HCT116 (cell line): ENCODE measurements at regions not wholly inside any gene's neighbourhood (a gene's known extent, or its start where the extent isn't known, plus 50 kb on each side); places are given as distances from the start of the nearest gene placed in this dataset.

Experiments
- ATAC-seq: fragments of 200-7000 bp; cut with Tn5 transposase; 2 replicates; pipeline ENCODE4 v1.9.1; 2020; ENCODE audit warnings: mild to moderate bottlenecking, moderate library complexity
- BruUV-seq: library from RNA; stranded (reverse); fragments of 400-500 nt; replicated peaks from 2 replicates; lab custom pipeline; 2021; lab: Mats Ljungman, UMichigan
- CTCF ChIA-PET: fragments of 300-600 bp; sonication (Branson Sonifier 250); formaldehyde crosslinking; loops from one replicate; lab custom pipeline; 2021; ENCODE audit warnings: antibody characterized with exemption; lab: Charles Lee
- POLR2A ChIA-PET: fragments of 300-600, 350-600 bp; sonication (Branson Sonifier 250); formaldehyde crosslinking; loops from one replicate; lab custom pipeline; 2021; ENCODE audit warnings: antibody characterized with exemption; lab: Charles Lee
- RAD21 ChIA-PET, 2 experiments: fragments of 300-600 bp; sonication (Branson Sonifier 250); formaldehyde crosslinking; loops; one replicate each; lab custom pipeline; 2023; ENCODE audit warnings: low total read pairs in 2 of 2; ENCODE audit not compliant: uncharacterized antibody in 2 of 2, unreplicated experiment in 2 of 2, low non-redundant PET in 1 of 2; lab: Charles Lee
- DNase-seq: peaks from one replicate; pipeline ENCODE4 v3.0.0-alpha.2; 2010; ENCODE audit warnings: low read depth, low spot score
- H2AFZ ChIP-seq: fragments of 200-600 bp; shearing (Covaris generic), sonication (generic); 2 replicates; pipeline ENCODE4 v1.6.1; 2017; ENCODE audit warnings: low read depth, mixed run types, mixed read lengths, antibody characterized with exemption, low read length; ENCODE audit not compliant: poor library complexity, severe bottlenecking
- H3K27ac ChIP-seq: 2 replicates; pipeline ENCODE4 v1.5.1; 2012; ENCODE audit warnings: low read depth, low read length
- H3K27me3 ChIP-seq: fragments of 200-600 bp; sonication (generic); 2 replicates; pipeline ENCODE4 v1.6.1; 2016; ENCODE audit warnings: mixed run types, low read length, mixed read lengths; ENCODE audit not compliant: insufficient read depth
- H3K36me3 ChIP-seq, 2 experiments: fragments of 200-500 bp in 1 of 2; fragments of 200-600 bp in 1 of 2; sonication (Bioruptor generic) in 1 of 2; sonication (generic) in 1 of 2; 2 replicates each; pipeline versions ENCODE4 v1.5.1 to v1.6.1; 2014 to 2016; ENCODE audit warnings: low read length in 2 of 2, inconsistent platforms in 1 of 2, mixed read lengths in 1 of 2, mixed run types in 1 of 2; ENCODE audit not compliant: insufficient read depth in 2 of 2, control insufficient read depth in 1 of 2
- H3K4me1 ChIP-seq, 2 experiments: fragments of 200-600 bp in 1 of 2; sonication (generic) in 1 of 2; 2 replicates each; pipeline versions ENCODE4 v1.5.1 to v1.6.1; 2012 to 2017; ENCODE audit warnings: low read length in 2 of 2, inconsistent platforms in 1 of 2, mild to moderate bottlenecking in 1 of 2, mixed read lengths in 1 of 2, mixed run types in 1 of 2, moderate library complexity in 1 of 2; ENCODE audit not compliant: insufficient read depth in 2 of 2, control insufficient read depth in 1 of 2
- H3K4me2 ChIP-seq: fragments of 200-600 bp; sonication (generic); 2 replicates; pipeline ENCODE4 v1.6.1; 2017; ENCODE audit warnings: mixed run types, low read length, mixed read lengths
- H3K4me3 ChIP-seq, 2 experiments: fragments of 200-600 bp in 1 of 2; sonication (generic) in 1 of 2; replicated peaks in 1 of 2; 2 replicates each; pipeline ENCODE4 v1.5.1; 2011 to 2016; ENCODE audit warnings: low read length in 2 of 2, control low read depth in 1 of 2, low read depth in 1 of 2, mild to moderate bottlenecking in 1 of 2, mixed read lengths in 1 of 2, mixed run types in 1 of 2
- H3K79me2 ChIP-seq: fragments of 200-600 bp; sonication (generic); 2 replicates; pipeline ENCODE4 v1.6.1; 2017; ENCODE audit warnings: mild to moderate bottlenecking, mixed run types, low read length, moderate library complexity, mixed read lengths; ENCODE audit not compliant: insufficient read depth
- H3K9ac ChIP-seq: fragments of 200-600 bp; sonication (generic); 2 replicates; pipeline ENCODE4 v1.6.1; 2016; ENCODE audit warnings: low read length, mixed read lengths
- H3K9me2 ChIP-seq: fragments of 200-600 bp; sonication (generic), shearing (Covaris generic); 2 replicates; pipeline ENCODE4 v1.6.1; 2017; ENCODE audit warnings: mixed run types, mild to moderate bottlenecking, moderate library complexity; ENCODE audit not compliant: insufficient read depth
- H3K9me3 ChIP-seq, 2 experiments: fragments of 200-500 bp in 1 of 2; fragments of 200-600 bp in 1 of 2; sonication (Bioruptor generic) in 1 of 2; sonication (generic) in 1 of 2; 2 replicates each; pipeline ENCODE4 v1.6.1; 2014 to 2017; ENCODE audit warnings: low read length in 2 of 2, mixed read lengths in 2 of 2, inconsistent platforms in 1 of 2, low read depth in 1 of 2, mild to moderate bottlenecking in 1 of 2, mixed run types in 1 of 2, moderate library complexity in 1 of 2; ENCODE audit not compliant: control insufficient read depth in 1 of 2, insufficient read depth in 1 of 2
- H4K20me1 ChIP-seq: fragments of 200-600 bp; sonication (generic), shearing (Covaris generic); 2 replicates; pipeline ENCODE4 v1.6.1; 2017; ENCODE audit warnings: mixed run types, mild to moderate bottlenecking, moderate library complexity; ENCODE audit not compliant: insufficient read depth
- ATF3 ChIP-seq: IDR thresholded peaks from 2 replicates; pipeline ENCODE4 v1.6.1; 2012
- CBX3 ChIP-seq: IDR thresholded peaks from 2 replicates; pipeline ENCODE4 v1.6.1; 2012; ENCODE audit warnings: low read depth
- CEBPB ChIP-seq: IDR thresholded peaks from 2 replicates; pipeline ENCODE4 v1.6.1; 2012; ENCODE audit warnings: low read depth
- CTCF ChIP-seq, 3 experiments: fragments of 200-600 bp in 1 of 3; sonication (generic) in 1 of 3; IDR thresholded peaks in 2 of 3; conservative IDR thresholded peaks in 1 of 3; 2 replicates each; pipeline ENCODE4 v1.5.1; 2012 to 2017; ENCODE audit warnings: low read depth in 2 of 3, low read length in 2 of 3, antibody characterized with exemption in 1 of 3, borderline replicate concordance in 1 of 3, control low read depth in 1 of 3, mild to moderate bottlenecking in 1 of 3, mixed read lengths in 1 of 3, mixed run types in 1 of 3, moderate library complexity in 1 of 3; ENCODE audit not compliant: insufficient read depth in 1 of 3
- EGR1 ChIP-seq: IDR thresholded peaks from 2 replicates; pipeline ENCODE4 v1.6.1; 2012; ENCODE audit warnings: low read depth
- ELF1 ChIP-seq: IDR thresholded peaks from 2 replicates; pipeline ENCODE4 v1.6.1; 2012; ENCODE audit warnings: low read depth, borderline replicate concordance
- EZH2phosphoT487 ChIP-seq: fragments of 200-600 bp; IDR thresholded peaks from 2 replicates; pipeline ENCODE4 v1.6.1; 2018; ENCODE audit warnings: antibody characterized with exemption, borderline replicate concordance
- FOSL1 ChIP-seq: IDR thresholded peaks from 2 replicates; pipeline ENCODE4 v1.6.1; 2012; ENCODE audit warnings: low read depth
- JUND ChIP-seq: IDR thresholded peaks from 2 replicates; pipeline ENCODE4 v1.6.1; 2012
- MAX ChIP-seq: IDR thresholded peaks from 2 replicates; pipeline ENCODE4 v1.6.1; 2012
- POLR2AphosphoS5 ChIP-seq: IDR thresholded peaks from 2 replicates; pipeline ENCODE4 v1.6.1; 2011; ENCODE audit warnings: mild to moderate bottlenecking, low read depth, low read length, moderate library complexity
- RAD21 ChIP-seq: IDR thresholded peaks from 2 replicates; pipeline ENCODE4 v1.6.1; 2012; ENCODE audit warnings: low read depth, mild to moderate bottlenecking
- REST ChIP-seq: IDR thresholded peaks from 2 replicates; pipeline ENCODE4 v1.6.1; 2012; ENCODE audit warnings: low read depth
- SIN3A ChIP-seq: IDR thresholded peaks from 2 replicates; pipeline ENCODE4 v1.6.1; 2012; ENCODE audit warnings: low read depth
- SRF ChIP-seq: IDR thresholded peaks from 2 replicates; pipeline ENCODE4 v1.6.1; 2012; ENCODE audit warnings: low read depth
- TCF7L2 ChIP-seq: IDR thresholded peaks from 2 replicates; pipeline ENCODE4 v1.7.0; 2011; ENCODE audit warnings: borderline replicate concordance, inconsistent platforms; ENCODE audit not compliant: insufficient read depth, insufficient read length; ENCODE audit errors: extremely low read depth
- YY1 ChIP-seq: IDR thresholded peaks from 2 replicates; pipeline ENCODE4 v1.6.1; 2011; ENCODE audit warnings: low read length, low read depth, moderate library complexity, mild to moderate bottlenecking; ENCODE audit not compliant: insufficient replicate concordance; ENCODE audit errors: extremely low read depth
- ZBTB33 ChIP-seq: IDR thresholded peaks from 2 replicates; pipeline ENCODE4 v1.6.1; 2011; ENCODE audit warnings: mild to moderate bottlenecking, low read length, moderate library complexity; ENCODE audit not compliant: insufficient replicate concordance; ENCODE audit errors: extremely low read depth
- ZFX ChIP-seq: fragments of 450-650 bp; IDR thresholded peaks from 2 replicates; pipeline ENCODE4 v1.6.1; 2017
- ZNF274 ChIP-seq: fragments of 200-500 bp; sonication (Bioruptor generic); IDR thresholded peaks from 2 replicates; pipeline ENCODE4 v1.6.1; 2014; ENCODE audit warnings: mild to moderate bottlenecking, low read depth, low read length, inconsistent platforms
- intact Hi-C: fragments of 100-400 bp; cut with micrococcal nuclease; formaldehyde crosslinking; loops from 2 replicates; pipeline ENCODE4 v1.10.0; 2022

GRCh38 chr10:4046030-4046429, 261.0 kb upstream of the KLF6 start:
- no peak overlapping the region for H3K9ac ChIP-seq
- no peak overlapping the region for H3K4me2 ChIP-seq
- ChIA-PET RAD21 (no interaction called here), POLR2A (interaction anchor here (1.0 kb wide), 1 partner anchor 9 kb away, joined by 3 read pairs; no protein-coding TSS in a partner anchor), CTCF (interaction anchor here (1.0 kb wide), 1 partner anchor 9 kb away, joined by 3 read pairs; no protein-coding TSS in a partner anchor)
- no peaks in the 10 kb centered on the region for H3K9me2 ChIP-seq
- TF ChIP-seq ZNF274 (no peak), SIN3A (no peak), SRF (no peak), EGR1 (no peak), EZH2phosphoT487 (no peak), POLR2AphosphoS5 (no peak), ELF1 (no peak), RAD21 (no peak), YY1 (no peak), CBX3 (no peak), FOSL1 (no peak), ZFX (no peak), JUND (no peak), ZBTB33 (no peak), CEBPB (no peak), ATF3 (no peak), REST (no peak), MAX (no peak), CTCF (IDR thresholded peaks at IDR 0.05 in 2 of 3, conservative IDR thresholded peaks at IDR 0.05 in 1 of 3; ENCODE audit: borderline replicate concordance in 1 of 3, insufficient read depth in 1 of 3, low read depth in 2 of 3, low read length in 2 of 3) (no peak), TCF7L2 (no peak)
- no peak for DNase-seq
- no TSS peak for BruUV-seq
- no peak overlapping the region for H2AFZ ChIP-seq
- no peak overlapping the region for H3K4me3 ChIP-seq
- H3K79me2 ChIP-seq, result no peaks in the 10 kb centered on the region
- H3K27ac ChIP-seq, result no peak overlapping the region
- no peaks in the 10 kb centered on the region for H4K20me1 ChIP-seq
- H3K27me3 ChIP-seq, result no peaks in the 10 kb centered on the region
- H3K9me3 ChIP-seq, result peaks cover 8 to 9% of the 10 kb centered on the region in 2 experiments; a peak in 3 of 4 replicates
- H3K4me1 ChIP-seq, result no peaks in the 10 kb centered on the region
- ATAC-seq, result no peak
- intact Hi-C loops, result no loop called here
- H3K36me3 ChIP-seq, result no peaks in the 10 kb centered on the region
